Posterior vena cava (tissue), 2 donors: ENCODE measurements at regions not wholly inside any gene's neighbourhood (a gene's known extent, or its start where the extent isn't known, plus 50 kb on each side); places are given as distances from the start of the nearest gene placed in this dataset.

Experiments used
- DNase-seq: peaks from one replicate; pipeline ENCODE4 v3.0.0-alpha.2; 2020; ENCODE audit warnings: low spot score
- intact Hi-C, 2 donors: fragments of 100-400 bp; cut with DNase I; formaldehyde crosslinking; loops; one replicate each; pipeline versions ENCODE4 v1.14.1 to v1.14.2; 2022 to 2023
- donor health status: DM: yes; HTN: yes; CAD: no.
- donor health status: DM: yes; HTN: yes; CAD: no.

- DNase-seq = no peak
- intact Hi-C loops = no loop called here
Measured at GRCh38 chr10:62746951-62747729, 57.4 kb upstream of the ADO start.

GRCh38 chr10:62748386-62748785 lies 56.1 kb upstream of the ADO start:
- DNase-seq = no peak
- intact Hi-C loops = no loop called here

- intact Hi-C loops = no loop called here
- DNase-seq = no peak
Measured at GRCh38 chr10:62749093-62749683, 55.3 kb upstream of the ADO start.
